Activated naive CD4-positive, alpha-beta T cell treated with anti-CD3 and anti-CD28 coated beads, Interleukin-2, amount 50 U/mL, for 24 hours (primary cell): ENCODE measurements at regions not wholly inside any gene's neighbourhood (a gene's known extent, or its start where the extent isn't known, plus 50 kb on each side); places are given as distances from the start of the nearest gene placed in this dataset.

Source experiments
- H3K27ac Mint-ChIP-seq: one replicate; pipeline ENCODE4 v1.8.0; 2021; ENCODE audit warnings: mild to moderate bottlenecking, mixed read lengths
- H3K27me3 Mint-ChIP-seq: one replicate; pipeline ENCODE4 v1.8.0; 2021; ENCODE audit warnings: mixed read lengths
- H3K36me3 Mint-ChIP-seq: one replicate; pipeline ENCODE4 v1.8.0; 2021; ENCODE audit warnings: mixed read lengths
- H3K4me1 Mint-ChIP-seq: one replicate; pipeline ENCODE4 v1.8.0; 2021; ENCODE audit warnings: mixed read lengths
- H3K4me3 Mint-ChIP-seq: one replicate; pipeline ENCODE4 v1.8.0; 2021; ENCODE audit warnings: mild to moderate bottlenecking, mixed read lengths
- H3K9me3 Mint-ChIP-seq: one replicate; pipeline ENCODE4 v1.8.0; 2021; ENCODE audit warnings: mixed read lengths

DNA sequence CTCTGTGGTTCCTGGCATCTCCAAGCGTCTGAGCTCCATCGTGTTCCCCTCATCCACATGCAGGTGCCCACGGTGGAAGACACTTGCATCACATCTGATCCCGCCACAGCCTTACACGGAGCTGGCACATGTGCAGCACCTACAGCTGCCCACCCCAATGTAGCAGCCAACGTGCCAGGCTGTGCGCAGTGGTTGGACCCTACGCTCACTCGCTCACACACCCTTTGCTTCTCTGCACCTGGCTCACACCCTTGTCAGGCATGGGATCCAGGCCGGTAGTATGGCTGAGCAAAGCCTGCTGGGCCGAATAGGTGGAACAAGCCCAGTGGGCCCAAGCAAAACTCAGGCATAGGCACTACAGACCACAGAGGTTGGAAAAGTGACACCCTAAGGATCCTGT lies 567.2 kb downstream of the FSCB start:
- H3K4me3 Mint-ChIP-seq: no peak overlapping the region
- no peaks in the 10 kb centered on the region for H3K27me3 Mint-ChIP-seq
- H3K36me3 Mint-ChIP-seq: no peaks in the 10 kb centered on the region
- no peaks in the 10 kb centered on the region for H3K4me1 Mint-ChIP-seq
- H3K27ac Mint-ChIP-seq: no peak overlapping the region
- H3K9me3 Mint-ChIP-seq: no peaks in the 10 kb centered on the region

GRCh38 chr14:43938588-43939281 lies 568.3 kb downstream of the FSCB start:
- H3K9me3 Mint-ChIP-seq: no peaks in the 10 kb centered on the region
- no peak overlapping the region for H3K27ac Mint-ChIP-seq
- H3K4me3 Mint-ChIP-seq: no peak overlapping the region
- H3K4me1 Mint-ChIP-seq: no peaks in the 10 kb centered on the region
- H3K36me3 Mint-ChIP-seq: no peaks in the 10 kb centered on the region
- no peaks in the 10 kb centered on the region for H3K27me3 Mint-ChIP-seq

DNA sequence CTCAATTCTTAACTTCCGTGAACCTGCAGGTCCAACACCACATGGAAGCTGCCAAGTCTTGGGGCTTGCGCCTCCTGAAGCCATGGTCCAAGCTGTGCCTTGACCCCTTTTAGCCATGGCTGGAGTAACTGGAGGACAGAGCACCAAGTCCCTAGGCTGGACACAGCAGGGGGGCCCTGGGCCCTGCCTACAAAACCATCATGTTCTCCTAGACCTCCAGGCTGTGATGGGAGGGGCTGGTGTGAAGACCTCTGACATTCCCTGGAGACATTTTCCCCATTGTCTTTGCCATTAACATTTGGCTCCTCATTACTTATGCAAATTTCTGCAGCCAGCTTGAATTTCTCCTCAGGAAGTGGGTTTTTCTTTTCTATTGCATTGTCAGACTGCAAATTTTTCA lies 570.1 kb downstream of the FSCB start:
- Mint-ChIP-seq H3K36me3 (no peaks in the 10 kb centered on the region), H3K27ac (no peak overlapping the region), H3K27me3 (no peaks in the 10 kb centered on the region), H3K4me1 (no peaks in the 10 kb centered on the region), H3K9me3 (no peaks in the 10 kb centered on the region), H3K4me3 (no peak overlapping the region)

- Mint-ChIP-seq H3K9me3 (peaks cover 5% of the 10 kb centered on the region), H3K4me1 (no peaks in the 10 kb centered on the region)
These were observed 573.0 kb downstream of the FSCB start for GRCh38 chr14:43934102-43934501.

GRCh38 chr14:43914041-43914693 lies 592.9 kb downstream of the FSCB start:
- Mint-ChIP-seq H3K4me1 (no peaks in the 10 kb centered on the region), H3K9me3 (no peaks in the 10 kb centered on the region), H3K36me3 (no peaks in the 10 kb centered on the region), H3K27ac (no peak overlapping the region), H3K27me3 (no peaks in the 10 kb centered on the region), H3K4me3 (no peak overlapping the region)

More at GRCh38 chr14:43934102-43934501, 573.0 kb downstream of the FSCB start:
- H3K36me3 Mint-ChIP-seq: no peaks in the 10 kb centered on the region
- no peak overlapping the region for H3K4me3 Mint-ChIP-seq
- no peaks in the 10 kb centered on the region for H3K27me3 Mint-ChIP-seq
- H3K27ac Mint-ChIP-seq: no peak overlapping the region

- no peak overlapping the region for H3K4me3 Mint-ChIP-seq
- H3K4me1 Mint-ChIP-seq: no peaks in the 10 kb centered on the region
- H3K27ac Mint-ChIP-seq: no peak overlapping the region
- H3K27me3 Mint-ChIP-seq: no peaks in the 10 kb centered on the region
- H3K36me3 Mint-ChIP-seq: no peaks in the 10 kb centered on the region
- H3K9me3 Mint-ChIP-seq: no peaks in the 10 kb centered on the region
These were observed 603.9 kb downstream of the FSCB start for GRCh38 chr14:43903209-43903608.

GRCh38 chr14:43901911-43902673 lies 605.0 kb downstream of the FSCB start:
- Mint-ChIP-seq H3K36me3 (no peaks in the 10 kb centered on the region), H3K9me3 (no peaks in the 10 kb centered on the region), H3K4me3 (no peak overlapping the region)

GRCh38 chr14:43900173-43900655 lies 606.9 kb downstream of the FSCB start:
- Mint-ChIP-seq H3K36me3 (no peaks in the 10 kb centered on the region), H3K27ac (no peak overlapping the region), H3K27me3 (no peaks in the 10 kb centered on the region), H3K4me1 (no peaks in the 10 kb centered on the region), H3K9me3 (no peaks in the 10 kb centered on the region), H3K4me3 (no peak overlapping the region)

More at GRCh38 chr14:43901911-43902673, 605.0 kb downstream of the FSCB start:
- no peaks in the 10 kb centered on the region for H3K4me1 Mint-ChIP-seq
- H3K27ac Mint-ChIP-seq: no peak overlapping the region
- no peaks in the 10 kb centered on the region for H3K27me3 Mint-ChIP-seq

GRCh38 chr14:43898687-43899086 lies 608.4 kb downstream of the FSCB start:
- no peaks in the 10 kb centered on the region for H3K36me3 Mint-ChIP-seq
- H3K27me3 Mint-ChIP-seq: no peaks in the 10 kb centered on the region
- no peaks in the 10 kb centered on the region for H3K4me1 Mint-ChIP-seq
- no peak overlapping the region for H3K4me3 Mint-ChIP-seq
- H3K9me3 Mint-ChIP-seq: no peaks in the 10 kb centered on the region
- H3K27ac Mint-ChIP-seq: no peak overlapping the region

DNA sequence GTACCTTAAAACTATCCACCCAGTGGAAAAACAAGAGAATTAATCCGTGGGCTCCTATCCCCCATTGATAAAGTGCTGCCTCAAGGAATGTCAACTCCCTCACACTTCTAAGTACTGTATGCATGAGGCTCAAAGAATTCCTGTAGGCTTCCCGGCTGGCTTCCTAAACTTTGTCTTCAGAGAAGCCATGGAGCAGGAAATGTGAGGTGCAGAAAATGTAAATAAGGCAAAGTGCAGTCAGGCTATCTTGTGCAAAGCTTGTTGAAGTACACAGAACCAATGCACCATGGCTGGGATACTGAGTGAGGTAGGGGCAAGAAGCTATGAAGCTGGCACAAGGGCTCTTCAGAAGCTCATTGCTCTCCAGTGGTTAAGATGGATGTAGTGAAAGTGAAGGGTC lies 611.0 kb downstream of the FSCB start:
- no peaks in the 10 kb centered on the region for H3K27me3 Mint-ChIP-seq
- H3K36me3 Mint-ChIP-seq: no peaks in the 10 kb centered on the region
- H3K4me1 Mint-ChIP-seq: no peaks in the 10 kb centered on the region
- no peaks in the 10 kb centered on the region for H3K9me3 Mint-ChIP-seq
- no peak overlapping the region for H3K27ac Mint-ChIP-seq
- no peak overlapping the region for H3K4me3 Mint-ChIP-seq

DNA sequence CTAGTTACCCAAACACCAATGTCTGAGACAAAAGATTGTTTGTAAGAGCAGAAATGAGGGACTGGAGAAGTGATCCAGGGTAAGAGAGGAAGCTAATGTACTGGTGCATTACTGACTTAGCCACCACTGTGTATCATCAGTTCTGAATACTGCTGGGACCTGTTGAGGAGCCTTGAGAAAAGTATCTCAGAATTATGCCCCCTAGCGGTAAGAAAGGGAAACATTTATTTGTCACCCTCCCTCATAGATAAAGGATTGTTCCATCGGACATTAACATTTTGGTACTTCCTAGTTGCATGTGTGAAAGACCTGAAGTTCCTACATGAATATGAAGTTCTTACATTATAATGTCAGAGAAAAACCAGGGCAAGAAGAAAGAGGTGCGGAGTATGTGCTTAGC lies 612.5 kb downstream of the FSCB start:
- Mint-ChIP-seq H3K9me3 (no peaks in the 10 kb centered on the region), H3K27me3 (no peaks in the 10 kb centered on the region), H3K4me3 (no peak overlapping the region), H3K36me3 (no peaks in the 10 kb centered on the region), H3K27ac (no peak overlapping the region), H3K4me1 (no peaks in the 10 kb centered on the region)

DNA sequence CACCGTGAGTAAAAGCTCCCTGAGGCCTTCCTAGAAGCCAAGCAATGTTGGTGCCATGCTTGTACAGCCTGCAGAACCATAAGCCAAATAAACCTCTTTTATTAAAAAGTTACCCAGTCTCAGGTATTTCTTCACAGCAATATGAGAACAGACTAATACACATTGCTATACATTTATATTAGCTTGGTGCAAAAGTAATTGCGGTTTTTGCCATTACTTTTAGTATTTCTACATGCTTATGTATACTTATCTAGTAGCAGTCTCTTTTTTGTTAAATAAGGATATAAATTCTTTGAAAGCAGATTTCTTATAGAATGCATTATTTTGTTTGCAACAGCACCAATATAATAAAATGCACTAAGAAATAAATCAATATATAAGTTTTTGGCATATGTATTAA lies 619.6 kb downstream of the FSCB start:
- Mint-ChIP-seq H3K27me3 (no peaks in the 10 kb centered on the region), H3K27ac (no peak overlapping the region), H3K36me3 (no peaks in the 10 kb centered on the region), H3K4me3 (no peak overlapping the region), H3K9me3 (no peaks in the 10 kb centered on the region), H3K4me1 (no peaks in the 10 kb centered on the region)

DNA sequence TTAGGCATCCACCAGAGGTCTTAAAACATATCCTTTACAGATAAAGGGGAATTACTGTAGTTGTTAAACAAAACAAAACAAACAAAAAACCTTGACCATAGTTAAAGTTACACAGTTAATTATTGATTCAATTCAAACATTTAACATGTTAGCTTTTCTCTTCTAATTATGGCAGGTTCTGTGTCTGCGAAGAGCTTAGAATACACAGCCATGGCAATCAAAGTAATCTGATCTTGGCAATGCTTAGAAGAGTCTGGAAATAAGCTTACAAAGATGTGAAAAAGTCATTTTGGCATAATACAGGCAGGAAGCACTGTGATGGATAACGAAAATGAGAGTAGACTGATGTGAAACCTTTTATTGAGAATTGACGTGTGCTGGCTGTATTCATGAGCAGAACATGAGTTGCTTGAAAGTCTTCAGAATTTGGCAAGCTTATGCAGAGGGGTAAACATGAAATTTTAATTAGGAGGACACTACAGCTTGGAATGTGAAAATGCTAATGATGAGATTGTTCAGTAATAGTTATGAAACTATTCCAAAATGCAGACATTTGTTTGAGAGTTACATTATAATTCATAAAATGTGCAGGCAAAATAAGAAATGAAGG lies 629.6 kb downstream of the FSCB start:
- Mint-ChIP-seq H3K9me3 (no peaks in the 10 kb centered on the region), H3K4me1 (no peaks in the 10 kb centered on the region), H3K36me3 (no peaks in the 10 kb centered on the region), H3K27me3 (no peaks in the 10 kb centered on the region), H3K4me3 (no peak overlapping the region), H3K27ac (no peak overlapping the region)

DNA sequence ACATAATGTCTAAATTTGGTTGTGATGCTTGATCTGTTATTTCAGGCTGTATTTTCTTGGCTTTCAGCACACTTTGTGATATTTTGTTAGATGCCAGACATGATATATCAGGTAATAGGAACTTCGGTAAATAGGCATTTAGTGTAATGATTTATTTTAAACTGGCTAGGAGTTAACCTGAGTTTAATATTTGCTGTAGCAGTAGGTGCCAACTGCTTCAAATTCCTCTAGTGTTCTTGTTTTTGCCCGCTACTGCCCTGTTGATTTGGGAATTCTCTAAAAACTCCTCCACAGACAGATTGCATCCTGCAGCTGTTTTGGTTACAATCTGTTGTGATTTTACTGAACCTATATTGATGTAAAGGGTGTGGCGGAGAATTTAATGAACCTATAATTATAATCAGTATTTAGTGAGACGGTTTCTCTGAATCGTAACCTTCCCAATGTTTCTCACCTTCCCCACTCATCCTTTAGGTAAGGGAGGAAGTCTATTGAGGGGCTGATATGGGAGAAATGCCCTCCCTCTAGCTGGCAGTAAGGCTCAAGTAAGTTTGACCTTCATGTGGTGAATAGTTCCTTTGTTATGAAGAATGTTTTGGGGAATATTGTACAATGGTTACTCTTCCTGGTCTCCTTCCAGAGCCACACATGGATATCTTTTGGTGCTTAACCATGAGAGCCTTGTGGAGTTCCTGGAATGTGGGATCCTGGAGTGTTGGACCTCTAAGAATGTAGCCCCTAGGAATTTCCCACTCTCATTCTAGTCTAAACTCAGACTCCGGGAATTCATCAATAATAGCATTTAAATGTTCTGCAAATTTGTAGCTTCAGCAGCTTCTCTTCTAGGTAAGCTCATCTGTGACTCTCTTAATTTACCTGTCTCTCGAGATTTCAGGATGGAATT lies 634.1 kb downstream of the FSCB start:
- no peak overlapping the region for H3K27ac Mint-ChIP-seq
- no peaks in the 10 kb centered on the region for H3K36me3 Mint-ChIP-seq
- H3K4me3 Mint-ChIP-seq: no peak overlapping the region
- no peaks in the 10 kb centered on the region for H3K27me3 Mint-ChIP-seq
- H3K4me1 Mint-ChIP-seq: no peaks in the 10 kb centered on the region
- no peaks in the 10 kb centered on the region for H3K9me3 Mint-ChIP-seq

GRCh38 chr14:43872222-43872621 lies 634.9 kb downstream of the FSCB start:
- Mint-ChIP-seq H3K36me3 (no peaks in the 10 kb centered on the region), H3K4me1 (no peaks in the 10 kb centered on the region), H3K4me3 (no peak overlapping the region), H3K9me3 (no peaks in the 10 kb centered on the region), H3K27ac (no peak overlapping the region), H3K27me3 (no peaks in the 10 kb centered on the region)
